Parathyroid adenoma (tissue), 2 donors: ENCODE measurements at regions not wholly inside any gene's neighbourhood (a gene's known extent, or its start where the extent isn't known, plus 50 kb on each side); places are given as distances from the start of the nearest gene placed in this dataset.
"Not testable (repeated sequence)": the region's sequence is repeated elsewhere in the genome, so short reads cannot be mapped to it uniquely, and the experiment has no call there.

Source experiments
- H2AFZ ChIP-seq: fragments of 300-600 bp; sonication (generic); one replicate; pipeline ENCODE4 v1.7.0; 2017; ENCODE audit warnings: antibody characterized with exemption, mild to moderate bottlenecking
- H3K27ac ChIP-seq: fragments of 300-600 bp; sonication (generic); one replicate; pipeline ENCODE4 v1.7.0; 2017
- H3K27me3 ChIP-seq: fragments of 300-600 bp; sonication (generic); one replicate; pipeline ENCODE4 v1.7.0; 2017; ENCODE audit warnings: low read length; ENCODE audit not compliant: control insufficient read depth, insufficient read depth
- H3K36me3 ChIP-seq: fragments of 300-600 bp; sonication (generic); one replicate; pipeline ENCODE4 v1.7.0; 2017; ENCODE audit warnings: low read length; ENCODE audit not compliant: control insufficient read depth, insufficient read depth
- H3K4me1 ChIP-seq: fragments of 300-600 bp; sonication (generic); one replicate; pipeline ENCODE4 v1.7.0; 2017; ENCODE audit warnings: control low read depth
- H3K4me2 ChIP-seq: fragments of 300-600 bp; sonication (generic); one replicate; pipeline ENCODE4 v1.7.0; 2017; ENCODE audit warnings: low read length
- H3K4me3 ChIP-seq: fragments of 300-600 bp; sonication (generic); one replicate; pipeline ENCODE4 v1.7.0; 2017; ENCODE audit warnings: low read depth, low read length
- H3K79me2 ChIP-seq: fragments of 300-600 bp; sonication (generic); one replicate; pipeline ENCODE4 v1.7.0; 2017; ENCODE audit warnings: control low read depth
- H3K9ac ChIP-seq: fragments of 300-600 bp; sonication (generic); one replicate; pipeline ENCODE4 v1.7.0; 2017; ENCODE audit warnings: mild to moderate bottlenecking
- H3K9me3 ChIP-seq: fragments of 300-600 bp; sonication (generic); one replicate; pipeline ENCODE4 v1.7.0; 2017; ENCODE audit warnings: low read length; ENCODE audit not compliant: control insufficient read depth
- TF ChIP-seq, protein P1 (sequence below): fragments of 300-600 bp; sonication (generic); IDR thresholded peaks from one replicate; pipeline ENCODE4 v1.7.0; 2017; ENCODE audit warnings: antibody characterized with exemption, mild to moderate bottlenecking
- donor health status: primary hyperparathyroidism.

- Histone ChIP-seq H3K79me2 (no peaks in the 10 kb centered on the region), H3K9me3 (no peaks in the 10 kb centered on the region), H2AFZ (no peak overlapping the region), H3K4me1 (no peaks in the 10 kb centered on the region), H3K4me2 (no peak overlapping the region), H3K27me3 (no peaks in the 10 kb centered on the region), H3K4me3 (no peak overlapping the region), H3K27ac (no peak overlapping the region), H3K36me3 (no peaks in the 10 kb centered on the region), H3K9ac (no peak overlapping the region)
- TF ChIP-seq, protein P1, sequence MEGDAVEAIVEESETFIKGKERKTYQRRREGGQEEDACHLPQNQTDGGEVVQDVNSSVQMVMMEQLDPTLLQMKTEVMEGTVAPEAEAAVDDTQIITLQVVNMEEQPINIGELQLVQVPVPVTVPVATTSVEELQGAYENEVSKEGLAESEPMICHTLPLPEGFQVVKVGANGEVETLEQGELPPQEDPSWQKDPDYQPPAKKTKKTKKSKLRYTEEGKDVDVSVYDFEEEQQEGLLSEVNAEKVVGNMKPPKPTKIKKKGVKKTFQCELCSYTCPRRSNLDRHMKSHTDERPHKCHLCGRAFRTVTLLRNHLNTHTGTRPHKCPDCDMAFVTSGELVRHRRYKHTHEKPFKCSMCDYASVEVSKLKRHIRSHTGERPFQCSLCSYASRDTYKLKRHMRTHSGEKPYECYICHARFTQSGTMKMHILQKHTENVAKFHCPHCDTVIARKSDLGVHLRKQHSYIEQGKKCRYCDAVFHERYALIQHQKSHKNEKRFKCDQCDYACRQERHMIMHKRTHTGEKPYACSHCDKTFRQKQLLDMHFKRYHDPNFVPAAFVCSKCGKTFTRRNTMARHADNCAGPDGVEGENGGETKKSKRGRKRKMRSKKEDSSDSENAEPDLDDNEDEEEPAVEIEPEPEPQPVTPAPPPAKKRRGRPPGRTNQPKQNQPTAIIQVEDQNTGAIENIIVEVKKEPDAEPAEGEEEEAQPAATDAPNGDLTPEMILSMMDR = no peak
Observed at GRCh38 chr6:164344801-164345291, 930.3 kb downstream of the QKI start.

DNA sequence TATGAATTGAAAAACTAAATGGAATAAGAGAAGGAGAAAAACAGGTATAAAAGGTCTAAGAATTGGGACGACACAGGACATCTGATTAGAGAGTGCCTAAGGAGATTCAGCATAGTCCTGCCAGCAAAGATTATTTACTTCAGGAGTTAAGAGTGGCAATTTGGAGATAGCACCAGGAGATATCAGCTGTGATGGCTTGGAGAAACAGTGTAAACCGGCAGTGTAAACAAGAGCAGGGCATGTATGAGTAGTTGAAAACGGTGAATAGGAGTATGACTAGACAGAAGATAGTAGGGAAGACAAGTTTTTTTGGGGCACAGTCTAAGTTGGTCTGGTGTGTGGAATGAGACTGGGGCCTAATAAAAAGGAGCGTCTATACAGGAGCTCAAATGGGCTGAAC, 924.9 kb downstream of the QKI start:
- not testable (repeated sequence) for H3K4me3 ChIP-seq, H3K4me1 ChIP-seq, H2AFZ ChIP-seq, H3K4me2 ChIP-seq, H3K79me2 ChIP-seq, H3K27me3 ChIP-seq, H3K9me3 ChIP-seq, H3K36me3 ChIP-seq, H3K27ac ChIP-seq, H3K9ac ChIP-seq

DNA sequence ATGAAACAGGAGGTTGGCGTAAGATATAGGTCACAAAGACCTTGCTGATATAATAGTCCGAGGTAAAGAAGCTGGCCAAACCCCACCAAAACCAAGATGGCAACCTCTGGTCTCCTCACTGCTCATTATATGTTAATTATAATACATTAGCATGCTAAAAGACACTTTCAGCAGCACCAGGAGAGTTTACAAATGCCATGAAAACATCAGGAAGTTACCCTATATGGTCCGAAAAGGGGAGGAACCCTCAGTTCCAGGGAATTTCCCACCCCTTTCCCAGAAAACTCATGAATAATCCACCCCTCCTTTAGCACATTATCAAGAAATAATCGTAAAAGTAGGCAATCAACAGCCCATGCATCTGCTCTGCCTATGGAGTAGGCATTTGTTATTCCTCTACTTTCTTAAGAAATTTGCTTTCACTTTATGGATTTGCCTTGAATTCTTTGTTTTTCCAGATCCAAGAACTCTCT, 923.4 kb downstream of the QKI start:
- no peaks in the 10 kb centered on the region for H3K27me3 ChIP-seq
- H3K9me3 ChIP-seq = no peaks in the 10 kb centered on the region
- no peak overlapping the region for H3K9ac ChIP-seq
- TF ChIP-seq, protein P1 = no peak
- no peaks in the 10 kb centered on the region for H3K36me3 ChIP-seq
- no peaks in the 10 kb centered on the region for H3K4me1 ChIP-seq
- H3K4me2 ChIP-seq = no peak overlapping the region
- H2AFZ ChIP-seq = no peak overlapping the region
- no peaks in the 10 kb centered on the region for H3K79me2 ChIP-seq
- H3K4me3 ChIP-seq = no peak overlapping the region
- no peak overlapping the region for H3K27ac ChIP-seq

- Histone ChIP-seq H3K4me3 (no peak overlapping the region), H3K9me3 (no peaks in the 10 kb centered on the region), H3K4me2 (no peak overlapping the region), H3K4me1 (no peaks in the 10 kb centered on the region), H3K27me3 (no peaks in the 10 kb centered on the region), H3K27ac (no peak overlapping the region), H2AFZ (no peak overlapping the region), H3K9ac (no peak overlapping the region), H3K36me3 (no peaks in the 10 kb centered on the region), H3K79me2 (no peaks in the 10 kb centered on the region)
- TF ChIP-seq, protein P1 = no peak
Observed at GRCh38 chr6:164337024-164337924, 922.8 kb downstream of the QKI start.

DNA sequence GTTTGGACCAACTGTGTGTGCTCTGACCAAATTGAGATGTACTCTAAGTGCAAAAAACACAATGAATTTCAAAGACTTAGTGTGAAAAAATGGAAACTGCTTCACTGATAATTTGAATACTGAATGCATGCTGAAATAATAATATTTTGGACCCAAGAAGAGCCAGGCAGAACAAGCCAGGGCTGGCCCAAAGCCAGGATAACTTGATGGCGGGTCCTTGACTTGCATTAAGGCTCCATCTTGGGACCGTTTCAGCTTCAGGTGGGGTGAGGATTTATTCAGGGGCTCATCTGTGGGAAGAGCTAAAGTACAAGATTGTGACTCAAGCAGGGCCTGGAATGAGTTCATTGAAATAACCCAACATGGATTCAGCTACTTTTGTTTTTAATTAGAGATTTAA, 921.9 kb downstream of the QKI start:
- Histone ChIP-seq H3K4me3 (no peak overlapping the region), H3K27ac (no peak overlapping the region), H3K9me3 (no peaks in the 10 kb centered on the region), H3K36me3 (no peaks in the 10 kb centered on the region), H3K79me2 (no peaks in the 10 kb centered on the region), H3K4me1 (no peaks in the 10 kb centered on the region), H2AFZ (no peak overlapping the region), H3K9ac (no peak overlapping the region), H3K27me3 (no peaks in the 10 kb centered on the region), H3K4me2 (no peak overlapping the region)
- TF ChIP-seq, protein P1 = no peak
